Stimulated activated CD4-positive, alpha-beta T cell treated with anti-CD3 and anti-CD28 coated beads, Interleukin-1b, Interleukin-23, amount 100 ng/mL, for 1 hour (primary cell): ENCODE measurements at regions not wholly inside any gene's neighbourhood (a gene's known extent, or its start where the extent isn't known, plus 50 kb on each side); places are given as distances from the start of the nearest gene placed in this dataset.
"Not testable (repeated sequence)": the region's sequence is repeated elsewhere in the genome, so short reads cannot be mapped to it uniquely, and the experiment has no call there.

ENCODE experiments used
- DNase-seq, 2 donors: peaks; one replicate each; pipeline ENCODE4 v3.0.0-alpha.2; 2020; ENCODE audit warnings: low read depth in 2 of 2

DNA sequence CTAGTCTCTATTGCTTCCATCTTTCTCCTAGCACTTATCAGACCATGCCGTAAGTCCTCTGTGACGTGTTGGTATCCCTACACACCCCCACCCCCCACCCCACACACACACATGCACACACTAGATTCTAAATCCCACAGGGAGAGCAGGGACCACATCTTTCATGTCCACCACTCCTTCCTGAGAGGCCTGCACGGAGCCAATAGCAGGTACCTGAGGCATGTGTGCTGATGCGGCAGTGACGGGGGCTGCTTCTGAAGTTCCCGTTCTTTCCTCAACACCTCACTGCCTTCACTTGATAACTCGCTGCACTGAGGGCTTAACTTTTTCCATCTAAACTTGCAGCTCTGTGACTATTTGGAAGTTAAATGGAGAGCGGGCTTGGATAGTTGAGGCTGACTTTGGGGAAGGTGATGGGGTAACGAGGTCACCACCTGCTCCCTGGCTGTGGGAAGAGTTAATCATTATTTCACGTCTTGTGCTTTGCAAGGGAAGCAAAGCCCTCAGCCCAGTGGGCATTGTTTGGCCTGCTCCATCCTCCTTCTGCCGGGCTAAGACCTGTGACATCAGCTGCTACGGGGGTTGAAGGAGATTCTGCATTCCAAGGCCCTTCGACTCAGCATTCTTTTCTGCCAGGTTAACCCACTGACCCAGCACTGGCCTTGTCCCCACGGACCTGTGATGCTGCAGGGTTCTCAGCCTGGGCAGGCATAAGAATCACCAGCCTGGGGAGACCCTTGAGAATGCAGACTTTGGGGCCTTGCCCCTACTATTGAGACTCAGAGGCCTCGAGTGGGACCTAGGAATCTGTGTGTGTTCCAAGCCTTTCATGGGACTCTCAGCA is 187.8 kb downstream of the ANKRD60 start:
- DNase-seq: no peak

DNA sequence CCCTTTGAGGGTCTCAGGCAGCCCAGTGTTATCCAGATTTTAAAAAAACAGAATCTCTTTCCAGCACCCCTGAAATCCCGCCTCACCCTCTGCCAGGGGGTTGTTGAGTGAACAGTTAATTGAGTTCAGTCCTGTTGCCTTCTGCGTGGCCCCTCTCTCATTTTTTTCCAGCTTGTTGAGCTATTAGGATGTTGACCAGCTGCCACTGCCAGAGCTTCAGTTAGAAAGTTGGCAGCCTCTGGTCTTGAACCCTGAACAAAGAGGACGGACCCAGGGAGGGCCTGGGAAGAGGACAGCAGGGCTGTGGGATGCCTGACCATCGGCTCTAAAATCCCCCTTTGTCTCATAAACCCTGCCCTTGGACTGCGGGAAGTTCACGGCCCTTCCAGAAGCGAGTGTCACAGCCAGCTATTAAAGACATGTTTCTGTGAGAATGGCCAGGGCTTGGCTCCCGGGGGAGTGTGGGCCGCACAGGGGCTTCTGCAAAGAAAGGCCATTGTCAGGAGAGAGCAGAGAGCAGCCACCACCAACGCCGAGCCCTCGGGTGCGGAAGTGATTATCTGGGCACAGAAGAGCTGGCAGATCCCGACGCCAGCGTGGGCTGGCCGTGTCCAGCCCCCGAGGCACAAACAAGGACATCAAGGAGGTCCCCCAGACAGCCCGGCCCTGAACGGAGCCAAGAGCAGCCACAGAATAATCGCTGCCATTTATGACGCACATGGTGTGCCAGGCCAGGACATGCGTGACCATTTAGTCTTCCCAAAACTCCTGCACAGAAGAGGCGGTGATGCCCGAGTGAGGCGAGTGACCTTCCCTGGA is 189.0 kb downstream of the ANKRD60 start:
- DNase-seq: no peak

DNA sequence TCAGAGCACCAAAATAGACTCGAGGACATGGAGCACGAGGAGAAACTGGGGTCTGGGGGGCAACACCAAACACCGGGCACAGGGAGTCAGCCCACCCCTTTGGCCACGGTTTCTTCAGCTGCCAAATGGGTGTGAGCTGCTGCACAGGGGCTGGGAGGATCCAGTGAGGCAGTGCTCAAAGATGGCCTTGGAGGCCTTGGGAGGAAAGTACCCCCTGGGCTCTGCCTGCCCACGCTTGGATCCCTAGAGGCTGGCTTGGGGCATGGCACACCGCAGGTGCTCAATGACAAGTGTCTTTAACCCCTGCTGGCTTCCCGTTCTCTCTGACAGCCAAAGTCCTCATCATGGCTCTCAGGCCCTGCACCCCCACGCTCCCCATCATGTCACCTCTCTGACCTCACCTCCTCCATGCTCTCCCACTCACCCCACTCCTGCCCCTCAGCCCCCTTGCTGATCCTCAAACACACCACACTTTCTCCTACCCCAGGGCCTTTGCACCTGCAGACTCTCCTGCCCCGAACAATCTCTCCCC is 190.3 kb downstream of the ANKRD60 start:
- DNase-seq: no peak

DNA sequence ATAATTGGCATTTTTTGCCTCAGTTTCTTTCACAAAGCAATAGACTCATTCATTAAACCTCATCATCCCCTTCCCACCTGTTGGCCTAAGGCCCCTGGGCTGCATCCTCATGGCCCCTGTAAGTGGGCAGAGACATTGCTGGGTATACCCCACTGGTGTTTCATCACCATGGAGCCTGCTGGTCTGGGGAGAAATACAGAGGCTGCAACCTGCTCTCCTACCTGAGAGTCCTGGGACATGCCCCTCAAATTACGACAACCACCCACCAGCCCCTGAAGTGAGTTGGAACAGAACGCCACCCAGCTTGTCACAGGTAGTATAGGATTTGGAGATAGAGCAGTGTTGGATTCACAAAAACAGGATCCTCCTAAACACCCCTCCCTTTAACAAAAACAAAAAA is 190.8 kb downstream of the ANKRD60 start:
- DNase-seq: no peak

DNA sequence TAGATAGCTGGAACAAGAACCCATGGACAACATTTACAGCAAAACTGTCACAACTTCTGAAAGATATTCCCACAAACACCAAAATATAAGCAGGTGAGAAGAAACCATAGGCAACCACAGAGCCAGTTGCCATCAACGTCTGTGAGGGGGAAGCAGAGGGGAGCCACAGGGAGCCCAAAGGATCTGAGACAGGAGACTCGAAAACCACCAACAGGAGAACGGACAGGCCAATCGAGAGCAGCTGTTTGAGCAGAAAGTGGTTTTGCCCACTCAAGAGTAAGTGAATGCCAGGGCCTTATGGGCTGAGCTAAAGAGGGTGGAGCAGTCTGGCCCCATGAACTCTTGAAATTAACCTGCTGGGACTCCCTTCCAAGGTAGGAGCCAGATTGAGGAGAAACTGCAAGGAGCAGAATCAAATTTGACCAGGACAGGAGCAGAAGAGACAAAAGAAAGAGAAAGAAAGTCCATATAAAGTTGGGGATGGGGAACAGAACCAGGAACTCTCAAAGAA is 195.4 kb downstream of the ANKRD60 start:
- DNase-seq: no peak

DNA sequence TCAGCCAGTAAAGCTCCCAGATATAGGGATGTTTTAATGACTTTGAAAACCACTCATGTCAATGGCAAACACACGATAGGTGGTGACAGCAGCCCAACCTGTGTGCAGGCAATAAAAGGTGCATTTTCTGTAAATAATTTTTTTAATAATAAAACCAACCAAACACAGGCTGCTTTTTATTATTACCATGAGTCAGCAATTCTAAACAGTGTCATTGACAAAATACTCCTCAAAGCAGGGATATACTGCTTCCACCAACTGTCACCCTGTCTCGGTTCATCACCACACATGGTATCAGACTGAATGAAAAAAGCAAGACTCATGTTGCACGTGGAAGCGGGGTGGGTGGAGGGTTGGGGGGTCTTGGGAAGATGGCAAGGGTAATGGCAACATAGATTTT is 195.9 kb downstream of the ANKRD60 start:
- DNase-seq: no peak

DNA sequence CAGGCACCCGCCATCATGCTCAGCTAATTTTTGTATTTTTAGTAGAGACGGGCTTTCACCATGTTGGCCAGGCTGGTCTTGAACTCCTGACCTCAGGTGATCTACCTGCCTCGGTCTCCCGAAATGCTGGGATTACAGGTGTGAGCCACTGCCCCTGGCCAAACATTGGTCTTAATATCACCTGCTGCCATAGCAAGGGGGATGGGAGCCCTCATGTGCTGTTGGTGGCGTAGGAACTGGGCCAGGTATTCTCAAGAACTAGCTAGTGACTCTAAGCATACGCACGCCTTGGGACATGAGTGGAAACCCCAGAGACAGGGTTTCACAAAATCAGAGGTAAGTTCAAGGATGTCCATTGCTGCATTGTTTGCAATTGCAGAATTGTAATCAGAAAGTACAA is 197.1 kb downstream of the ANKRD60 start:
- DNase-seq: not testable (repeated sequence)

DNA sequence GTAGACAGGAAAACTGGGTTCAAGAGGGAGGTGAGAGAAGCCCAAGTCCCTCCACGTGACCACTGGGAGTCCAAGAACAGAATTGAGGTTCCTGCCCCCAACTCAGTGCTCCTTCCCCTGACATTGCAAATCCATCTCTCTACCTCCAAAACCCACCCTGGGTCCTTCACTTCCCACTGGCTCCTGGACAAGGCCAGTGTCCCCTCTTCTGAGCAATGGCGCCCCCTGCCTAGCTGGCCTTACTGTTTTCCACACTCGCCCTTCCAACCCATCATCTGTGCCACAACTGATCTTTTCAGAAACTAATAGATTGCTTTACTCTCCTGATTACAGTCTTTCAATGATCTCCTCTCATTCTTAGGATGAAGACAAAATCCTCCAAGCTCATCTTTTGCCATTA is 200.3 kb downstream of the ANKRD60 start:
- DNase-seq: no peak

DNA sequence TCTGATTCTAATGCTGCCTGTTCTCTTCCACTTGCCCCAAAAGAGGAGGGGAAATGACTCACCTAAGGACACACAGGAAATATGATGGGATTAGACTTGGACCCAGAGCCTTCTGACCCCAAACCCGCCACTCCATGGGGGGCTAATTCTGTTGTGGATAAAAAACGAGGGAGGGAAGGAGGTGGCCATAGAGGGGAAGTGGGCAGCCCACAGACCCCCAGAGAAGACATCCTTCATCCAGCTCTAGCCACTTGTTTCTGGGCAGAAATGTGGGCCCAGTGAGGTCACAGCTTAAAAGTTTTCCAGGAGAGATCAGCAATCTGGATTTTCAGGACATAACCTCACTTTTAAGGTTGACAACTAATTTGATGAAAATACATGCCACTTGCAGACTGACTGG is 202.1 kb downstream of the ANKRD60 start:
- DNase-seq: no peak

DNA sequence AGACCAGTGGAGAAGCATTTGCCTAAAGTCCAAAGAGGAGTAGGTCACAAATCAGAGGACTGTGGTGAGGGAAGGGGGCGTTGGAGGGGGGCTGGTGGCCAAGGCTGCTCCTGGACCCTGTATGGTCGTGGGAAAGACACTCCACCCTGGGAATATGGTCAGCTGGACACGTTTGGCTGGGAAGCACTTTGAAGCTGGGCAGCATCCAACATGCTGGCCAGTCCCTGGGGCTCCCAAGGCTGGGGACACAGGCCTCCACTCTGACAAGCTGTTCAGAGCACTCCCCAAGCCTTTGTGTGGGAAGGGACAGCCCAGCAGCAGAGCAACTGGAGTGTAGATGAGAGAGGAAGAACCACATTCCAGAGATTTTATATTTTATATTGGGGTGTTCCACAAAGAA is 203.2 kb downstream of the ANKRD60 start:
- no peak for DNase-seq

DNA sequence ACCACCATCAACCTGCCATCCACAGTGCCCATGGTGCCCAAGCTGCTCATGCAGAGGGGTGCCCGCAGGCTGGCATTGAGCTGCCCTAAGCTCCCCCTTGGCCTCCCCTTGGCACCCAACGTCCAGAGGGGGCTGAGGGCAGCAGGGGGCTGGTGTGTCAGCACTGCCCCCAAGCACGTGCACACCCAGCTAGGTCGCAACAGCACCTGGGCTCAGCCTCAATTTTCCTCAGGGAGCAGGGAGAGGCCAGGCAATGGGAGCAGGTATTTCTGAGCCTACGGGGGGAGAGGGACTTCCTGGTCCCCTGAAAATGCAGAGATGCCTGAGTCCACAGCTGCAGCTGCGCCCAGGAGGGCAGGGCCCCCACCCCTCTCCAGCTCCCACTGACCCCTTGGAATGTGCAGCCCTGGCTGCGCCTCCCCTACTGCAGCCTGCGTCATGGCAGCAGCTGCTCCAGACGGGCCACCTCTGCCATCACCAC is 204.2 kb downstream of the ANKRD60 start:
- no peak for DNase-seq

DNA sequence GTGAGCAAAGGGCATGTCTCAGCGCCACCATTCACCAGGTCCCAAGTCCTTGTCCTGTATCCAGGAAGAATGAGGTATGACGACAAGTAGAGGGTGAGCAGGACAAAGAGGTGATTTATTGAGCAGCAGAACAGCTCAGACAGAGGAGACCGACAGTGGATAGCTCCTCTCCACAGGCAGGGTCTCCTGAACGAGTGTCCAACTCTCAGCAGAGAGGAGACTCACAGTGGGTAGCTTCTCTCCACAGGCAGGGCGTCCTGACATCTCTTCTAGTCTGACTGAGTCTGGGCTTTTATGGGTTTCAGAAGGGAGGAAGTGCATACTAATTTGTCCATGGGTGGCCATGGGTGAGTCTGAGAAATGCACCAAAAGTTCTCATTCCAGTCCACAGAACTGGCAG is 204.7 kb downstream of the ANKRD60 start:
- no peak for DNase-seq

DNA sequence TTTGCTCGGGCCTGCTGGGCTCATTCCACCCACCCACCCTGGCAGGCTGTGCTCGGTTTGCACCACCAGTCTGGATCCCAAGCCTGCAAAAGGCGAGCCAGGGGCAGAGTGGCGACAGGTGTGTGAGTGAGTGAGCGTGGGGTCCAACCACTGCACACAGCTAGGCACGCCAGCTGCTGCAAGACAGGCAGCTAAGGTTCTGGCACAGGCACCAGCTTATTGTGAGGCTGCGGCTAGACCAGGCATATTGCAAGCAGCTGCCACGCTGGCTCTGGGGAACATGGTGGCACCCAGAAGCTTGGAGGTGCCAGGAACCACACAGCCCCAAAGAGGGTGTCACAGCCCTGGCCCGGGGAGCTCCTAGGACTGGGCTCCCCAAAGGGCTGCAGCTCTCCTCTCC is 205.1 kb downstream of the ANKRD60 start:
- no peak for DNase-seq

DNA sequence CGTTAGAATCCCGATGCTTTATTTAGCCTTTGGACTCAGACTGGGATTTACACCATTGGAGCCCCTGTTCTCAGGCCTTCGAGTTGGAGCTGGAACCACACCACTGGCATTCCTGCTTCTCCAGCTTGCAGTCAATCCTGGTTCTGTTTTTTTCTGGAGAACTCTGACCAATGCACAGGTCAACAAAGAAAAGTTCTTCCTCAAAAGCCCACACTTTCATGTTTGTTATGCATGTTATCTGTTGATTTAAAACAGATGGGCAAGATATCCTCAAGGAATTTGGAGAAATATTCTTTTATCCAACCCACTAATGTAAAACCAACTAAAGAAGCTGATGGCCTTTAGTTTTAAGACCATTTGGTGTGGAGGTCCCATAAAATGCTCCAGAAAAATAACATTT is 205.7 kb downstream of the ANKRD60 start:
- no peak for DNase-seq

DNA sequence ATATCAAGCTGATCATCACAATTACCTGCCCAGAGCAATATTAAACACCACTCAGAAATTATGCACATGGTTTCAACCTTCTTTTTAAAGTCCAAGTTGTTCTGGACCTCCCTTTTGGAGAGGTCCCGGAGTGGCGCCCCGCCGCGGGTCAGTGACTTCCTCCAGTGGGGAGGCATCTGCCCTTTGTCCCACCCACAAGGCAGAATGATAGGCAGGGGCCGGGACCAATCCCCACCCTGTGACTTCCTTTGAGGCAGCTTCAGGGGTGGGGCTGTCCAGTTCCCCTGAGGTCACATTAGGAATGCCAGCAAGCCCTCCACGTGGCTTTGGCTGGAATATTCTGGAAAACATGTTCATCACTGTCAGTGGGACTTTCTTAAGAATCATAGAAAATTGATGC is 207.0 kb downstream of the ANKRD60 start:
- DNase-seq: no peak

DNA sequence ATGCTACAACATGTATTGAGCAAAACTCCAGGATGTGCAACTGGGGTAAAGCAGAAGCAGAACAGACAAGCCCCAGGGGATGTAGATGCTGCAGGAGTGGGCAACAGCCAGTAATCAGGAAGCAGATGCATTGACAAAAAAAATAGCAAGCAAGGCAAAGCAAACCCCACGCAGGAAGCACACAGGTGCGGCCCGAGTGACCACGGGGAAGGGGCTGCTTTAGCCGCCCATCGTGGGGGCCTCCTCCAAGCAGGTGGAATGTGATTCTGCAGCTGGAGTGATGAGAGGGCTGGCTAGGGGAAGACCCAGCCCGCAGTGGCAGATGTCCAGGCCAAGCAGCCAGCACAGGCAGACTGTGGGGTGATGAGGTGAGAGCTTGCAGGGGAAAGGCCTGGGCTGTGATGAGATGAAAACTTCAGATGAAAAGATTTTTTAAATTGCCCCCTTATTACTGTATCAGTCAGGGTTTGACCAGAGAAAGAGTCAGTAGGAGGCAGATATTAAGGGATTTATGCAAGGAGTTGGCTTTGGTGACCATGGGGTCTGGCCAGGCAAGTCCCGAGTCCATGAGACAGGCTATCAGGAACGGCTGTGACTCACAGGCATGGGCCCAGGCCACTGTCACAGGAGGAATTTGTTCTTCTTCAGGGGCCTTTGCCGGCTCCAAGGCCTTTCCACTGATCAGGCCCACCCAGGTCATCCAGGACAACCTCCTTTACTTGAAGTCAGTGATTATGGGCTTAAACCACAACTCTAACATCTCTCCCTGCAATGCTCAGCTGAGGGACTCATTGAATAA is 207.6 kb downstream of the ANKRD60 start:
- no peak for DNase-seq

DNA sequence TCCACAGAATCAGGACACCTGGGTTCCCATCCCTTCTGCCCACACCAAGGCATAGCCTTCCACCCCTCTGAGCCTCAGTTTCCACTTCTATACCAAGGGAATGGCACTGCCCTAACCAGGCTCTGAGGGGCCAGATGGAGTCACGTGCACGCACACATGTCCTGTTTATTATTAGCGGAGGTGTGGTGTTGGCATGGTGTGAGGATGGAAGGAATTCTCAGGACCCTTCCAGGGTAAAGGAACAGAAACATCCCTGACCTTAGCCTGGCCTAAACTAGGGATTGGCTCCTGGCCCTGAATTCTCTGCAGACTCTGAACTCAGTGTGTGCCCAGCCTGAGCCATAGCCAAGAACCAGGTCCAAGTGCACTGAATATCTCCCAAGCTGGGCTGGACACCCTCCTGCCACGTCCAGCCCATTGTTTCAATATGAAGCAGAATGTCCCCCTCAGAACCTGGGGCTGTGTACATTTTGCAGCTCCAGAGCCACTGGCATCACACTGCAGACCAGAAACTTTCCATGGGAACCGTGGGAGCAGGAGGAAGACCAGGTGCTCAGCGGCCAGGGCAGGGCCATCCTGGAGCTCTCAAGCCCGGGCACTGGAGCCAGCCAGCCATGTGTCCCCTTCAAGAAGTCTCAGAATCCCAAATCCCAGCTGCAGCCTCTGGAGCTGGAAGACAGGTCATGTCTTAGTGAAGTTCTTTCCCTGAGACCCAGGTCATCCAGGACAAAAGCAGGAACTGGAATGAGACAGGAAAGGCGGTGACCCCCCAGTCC is 208.4 kb downstream of the ANKRD60 start:
- DNase-seq: no peak

DNA sequence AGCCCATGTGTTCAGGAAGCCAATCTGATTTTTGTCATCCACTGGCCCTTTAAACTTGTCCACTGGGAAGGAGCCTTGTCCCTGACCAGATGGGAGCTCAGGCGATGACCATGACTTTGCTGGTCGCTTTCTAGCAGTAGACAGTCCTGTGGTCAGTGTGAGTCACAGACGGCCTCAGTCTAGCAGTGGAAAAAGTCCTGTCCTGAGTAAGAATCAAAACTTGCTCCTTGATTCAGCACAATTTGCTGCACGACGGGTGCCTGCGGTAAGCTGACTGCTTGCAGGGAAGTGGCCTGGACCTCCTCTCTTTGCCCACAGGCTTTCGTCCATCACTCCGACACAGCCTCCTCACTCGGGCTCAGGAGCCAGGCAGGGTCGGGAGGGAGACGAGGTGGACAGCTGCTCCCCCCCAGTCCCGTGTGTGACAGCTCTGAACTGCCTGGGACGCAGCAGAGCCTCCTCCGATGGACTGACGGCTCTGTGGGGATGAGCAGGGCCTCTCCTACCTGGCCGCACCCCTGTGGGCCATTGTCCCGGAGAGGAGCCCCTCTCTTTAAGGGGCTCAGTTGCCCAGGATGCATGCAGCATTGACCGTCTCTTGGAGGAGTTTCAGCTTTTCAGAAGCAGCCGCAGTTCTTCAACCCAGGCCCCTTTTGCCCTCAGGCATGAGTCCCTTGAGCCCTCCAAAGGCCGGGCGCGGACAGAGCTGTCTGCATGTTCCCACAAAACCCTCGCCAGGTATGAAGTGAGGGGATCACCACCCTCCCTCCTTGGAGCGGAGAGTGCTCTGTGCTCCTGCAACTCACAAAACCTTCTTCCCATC is 209.2 kb downstream of the ANKRD60 start:
- DNase-seq: no peak

DNA sequence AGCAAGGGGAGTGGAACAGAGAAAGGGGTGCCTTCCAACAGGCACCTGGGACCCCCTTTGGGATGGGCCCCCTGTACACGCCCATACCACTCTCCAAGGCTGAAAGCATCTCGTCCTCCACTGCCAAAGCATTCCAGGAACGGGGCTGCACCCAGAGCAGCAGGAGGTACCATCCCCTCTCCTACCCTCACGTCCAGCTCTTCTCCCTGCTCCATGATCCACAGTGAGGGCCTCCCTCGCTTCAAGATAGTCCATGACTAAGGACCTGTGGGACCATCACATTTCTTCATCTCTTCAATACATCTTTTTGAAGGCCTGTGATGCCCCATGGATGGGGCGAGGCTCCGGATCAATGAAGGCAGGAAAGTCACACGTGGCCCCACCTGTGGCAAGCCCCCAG is 209.9 kb downstream of the ANKRD60 start:
- no peak for DNase-seq

DNA sequence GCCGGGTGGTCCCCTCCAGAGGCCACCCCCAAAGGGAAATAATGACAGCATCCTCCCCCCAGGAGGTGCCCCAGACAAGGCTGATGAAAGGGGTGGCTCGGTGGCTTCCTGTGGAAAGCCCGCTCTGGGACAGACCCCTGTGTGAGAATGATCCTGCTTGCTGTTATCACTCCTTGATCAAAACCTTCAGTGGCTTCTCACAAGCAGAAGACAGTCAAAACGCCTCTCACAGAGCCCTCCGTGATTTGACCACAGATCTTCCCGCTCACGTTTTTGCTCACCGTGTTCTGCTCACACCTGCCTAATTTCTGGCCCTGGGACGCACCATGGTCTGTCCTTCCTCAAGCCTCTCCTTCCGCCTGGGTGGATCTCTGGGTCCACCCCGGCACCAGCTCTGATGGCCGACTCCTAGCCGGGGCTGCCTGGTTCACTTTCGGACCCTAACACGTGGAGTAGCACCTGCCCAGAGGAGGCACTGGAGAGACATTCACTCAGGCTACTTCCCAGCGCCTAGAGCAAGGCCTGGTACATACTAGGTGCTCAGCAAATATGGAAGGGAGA is 210.4 kb downstream of the ANKRD60 start:
- no peak for DNase-seq
